Liver (tissue), 3 donors: ENCODE measurements at regions not wholly inside any gene's neighbourhood (a gene's known extent, or its start where the extent isn't known, plus 50 kb on each side); places are given as distances from the start of the nearest gene placed in this dataset.

Experiments used
- CTCF ChIP-seq: fragments of 150-350 bp; IDR thresholded peaks from 2 replicates; pipeline ENCODE4 v1.5.1; 2017; ENCODE audit warnings: improper control_type of control experiment, low read depth, low read length; ENCODE audit not compliant: missing input control
- TAF1 ChIP-seq: conservative IDR thresholded peaks from 2 replicates; pipeline ENCODE4 v1.6.1; 2016; ENCODE audit warnings: antibody characterized with exemption, mild to moderate bottlenecking
- YY1 ChIP-seq: IDR thresholded peaks from 2 replicates; pipeline ENCODE4 v1.6.1; 2016; ENCODE audit warnings: antibody characterized with exemption, mild to moderate bottlenecking
- donor health status: healthy.
- donor health status: healthy.

- no peak for TF ChIP-seq CTCF
- no peak for TF ChIP-seq TAF1
- TF ChIP-seq YY1 = no peak
Measured at GRCh38 chr15:39447881-39448280, 133.0 kb upstream of the THBS1 start.
